ENCODE measurements at regions not wholly inside any gene's neighbourhood (a gene's known extent, or its start where the extent isn't known, plus 50 kb on each side); places are given as distances from the start of the nearest gene placed in this dataset.

DNA sequence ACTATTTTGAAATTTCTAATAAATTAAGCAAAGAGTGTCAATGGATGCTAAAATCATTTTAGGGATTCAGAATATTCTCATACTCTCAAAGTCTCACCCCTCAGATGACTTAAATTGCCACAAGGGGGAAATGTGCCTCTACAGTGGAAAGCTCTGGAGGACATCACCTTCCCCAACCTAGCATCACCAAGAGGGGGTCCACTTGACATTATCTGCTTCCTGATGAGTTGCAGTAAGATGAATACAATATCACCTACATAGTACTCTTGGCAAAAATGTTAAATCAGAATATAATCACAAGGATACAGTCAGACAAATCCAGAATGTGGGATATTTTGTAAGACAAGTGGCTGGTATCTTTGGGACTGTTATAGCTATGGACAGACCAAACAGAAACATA is 290.1 kb downstream of the MFSD1 start:
- ATAC-seq, result no peak
- no peak for DNase-seq
- intact Hi-C loops (cut with DNase I), result no loop called here

- intact Hi-C loops (cut with DNase I), result no loop called here
- ATAC-seq, result no peak
- DNase-seq, result no peak
These were observed 300.1 kb downstream of the MFSD1 start for GRCh38 chr3:159102001-159102400.

DNA sequence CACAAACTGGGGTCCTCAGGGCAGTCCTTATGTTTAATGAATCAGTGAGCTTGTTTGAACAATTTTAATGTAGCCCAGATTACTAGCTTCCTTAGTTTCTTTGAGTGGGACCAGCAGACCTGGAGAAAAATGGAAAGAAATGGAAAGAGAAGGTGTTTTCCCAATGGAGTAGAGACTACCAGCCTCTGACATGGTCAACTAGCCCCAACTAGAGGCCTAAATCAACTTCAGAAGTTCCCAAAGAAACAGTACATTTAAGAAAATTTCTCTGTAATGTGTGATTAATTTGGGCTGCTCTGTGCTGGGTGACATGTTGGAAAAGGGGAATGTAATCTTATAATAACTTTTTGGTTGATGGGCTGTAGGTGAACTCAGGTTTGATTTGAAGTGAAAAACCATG is 310.9 kb downstream of the MFSD1 start:
- ATAC-seq (no peak), DNase-seq (no peak)
- intact Hi-C loops (cut with DNase I), result no loop called here

- DNase-seq, result no peak
- intact Hi-C loops (cut with DNase I), result no loop called here
- ATAC-seq, result no peak
These were observed 311.5 kb downstream of the MFSD1 start for GRCh38 chr3:159113221-159113875.

GRCh38 chr3:159114582-159114981 is 312.7 kb downstream of the MFSD1 start:
- ATAC-seq (no peak), DNase-seq (no peak)
- intact Hi-C loops (cut with DNase I), result no loop called here

DNA sequence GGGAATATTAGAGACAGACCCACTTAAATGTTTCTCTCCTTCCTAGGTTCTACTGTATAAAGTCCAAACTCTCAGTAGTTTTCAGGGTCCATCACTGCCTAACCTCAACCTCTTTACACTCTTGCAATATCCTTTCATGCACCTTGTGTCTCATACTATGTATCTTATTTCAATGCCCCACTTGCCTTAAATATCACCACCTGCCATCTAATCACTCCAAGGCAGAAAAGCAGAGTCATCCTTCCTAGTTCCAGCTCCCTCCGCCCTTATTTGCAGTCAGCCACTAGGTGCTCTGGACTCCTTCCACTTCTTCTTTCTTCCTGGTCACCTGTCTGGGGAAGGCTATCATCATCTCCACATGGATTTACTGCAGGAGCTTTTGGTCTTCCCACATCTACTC is 322.0 kb downstream of the MFSD1 start:
- intact Hi-C loops (cut with DNase I), result no loop called here
- DNase-seq (no peak), ATAC-seq (no peak)

- peak in 1 of 2 donors; percentile 19 for ATAC-seq
- no peak for DNase-seq
- intact Hi-C loops (cut with DNase I), result no loop called here
These were observed 324.6 kb downstream of the MFSD1 start for GRCh38 chr3:159126261-159127020.

DNA sequence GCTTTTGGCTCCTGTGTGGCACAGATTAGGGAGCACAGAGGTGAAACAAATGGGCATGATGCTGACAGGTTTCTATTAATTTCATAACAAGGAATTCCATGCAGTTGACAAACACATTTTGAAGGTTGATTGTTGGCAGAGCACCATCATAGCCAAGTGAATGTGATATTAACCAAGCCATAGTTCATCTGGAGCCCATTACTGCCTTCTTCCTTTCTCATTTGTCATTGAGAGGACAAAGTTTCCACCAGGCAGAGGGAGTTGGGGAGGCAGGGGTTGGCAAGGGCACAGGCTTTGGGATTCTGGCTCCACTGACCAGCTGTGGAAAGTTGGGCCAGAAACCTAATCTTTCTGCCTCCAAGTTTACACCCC is 325.2 kb downstream of the MFSD1 start:
- ATAC-seq, result no peak
- no peak for DNase-seq
- intact Hi-C loops (cut with DNase I), result no loop called here

DNA sequence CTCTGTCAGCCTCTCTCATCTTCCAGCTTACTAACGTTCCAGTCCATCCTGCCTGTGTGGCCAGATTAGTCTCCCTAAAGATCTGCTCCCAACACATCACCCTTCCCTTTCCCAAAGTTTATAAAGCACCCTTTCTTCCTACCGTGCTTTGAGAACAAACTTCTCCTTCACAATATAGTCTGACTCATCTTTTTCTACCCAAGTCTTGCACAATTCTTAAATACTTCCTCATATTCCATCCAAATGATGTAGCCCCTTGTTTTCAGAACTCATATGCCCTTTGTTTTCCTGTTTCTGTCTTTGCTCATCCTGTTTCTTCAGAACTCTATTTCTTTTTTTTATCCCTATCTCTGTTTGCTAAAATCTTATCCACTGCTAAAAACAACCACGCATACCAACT is 326.8 kb downstream of the MFSD1 start:
- DNase-seq (no peak), ATAC-seq (peak in 1 of 2 donors; percentile 44)
- intact Hi-C loops (cut with DNase I), result no loop called here

DNA sequence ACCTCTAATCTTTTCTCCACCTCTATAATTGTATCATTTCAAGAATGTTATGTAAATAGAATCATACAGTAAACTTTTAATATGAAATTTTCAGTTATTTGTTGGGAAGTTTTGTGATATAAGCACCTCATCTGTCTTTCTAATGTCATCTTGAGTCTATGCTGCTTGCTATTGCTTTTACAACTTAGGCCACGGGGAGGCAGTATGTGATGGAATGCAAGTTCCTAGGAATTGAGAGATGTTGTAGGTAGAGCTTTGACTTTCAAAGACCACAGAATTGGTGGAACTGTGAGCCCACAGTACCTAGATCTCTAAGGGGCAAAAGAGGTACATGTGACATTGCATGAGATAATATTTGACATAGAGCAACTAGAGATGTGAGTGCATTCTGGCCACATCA is 328.3 kb downstream of the MFSD1 start:
- intact Hi-C loops (cut with DNase I), result no loop called here
- ATAC-seq (no peak), DNase-seq (no peak)

DNA sequence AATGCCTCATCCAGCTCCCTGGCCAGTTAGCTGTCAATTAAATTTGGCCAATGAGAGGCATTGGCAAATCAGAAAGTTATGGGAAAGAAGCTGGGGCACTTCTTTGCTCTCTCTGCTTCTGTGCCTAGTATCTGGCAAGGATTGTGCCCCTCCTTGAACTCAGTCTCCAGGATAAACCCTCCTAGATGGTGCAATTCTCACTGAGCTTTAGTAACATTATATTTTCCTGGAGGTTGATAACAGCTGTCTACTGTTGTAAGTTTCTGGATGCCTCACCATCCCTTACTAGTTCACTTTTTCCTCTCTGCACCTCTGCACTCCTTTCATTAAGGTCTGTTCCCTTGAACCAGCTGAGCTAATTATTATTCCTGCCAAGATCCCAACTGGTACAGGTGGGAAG is 329.5 kb downstream of the MFSD1 start:
- ATAC-seq, result no peak
- no peak for DNase-seq
- intact Hi-C loops (cut with DNase I), result no loop called here

DNA sequence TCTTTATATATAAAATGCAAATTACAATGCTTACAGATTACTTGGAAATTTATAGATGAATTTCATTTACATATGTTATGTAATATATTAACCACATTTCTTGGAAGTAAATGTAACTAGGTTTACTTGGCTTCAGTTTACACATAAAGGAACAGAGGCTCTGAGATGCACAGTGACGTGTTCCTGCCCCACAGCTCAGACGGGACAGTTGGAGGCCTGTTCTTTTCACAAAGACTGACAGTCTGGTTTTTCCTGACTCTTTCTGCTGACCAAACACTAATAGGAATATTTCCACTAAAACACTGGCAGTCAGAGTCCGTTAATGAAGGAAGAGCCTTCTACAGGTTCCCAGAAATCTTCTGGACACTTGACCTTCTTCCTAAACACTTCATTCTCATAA is 336.1 kb downstream of the MFSD1 start:
- intact Hi-C loops (cut with DNase I), result no loop called here
- ATAC-seq (no peak), DNase-seq (no peak)

DNA sequence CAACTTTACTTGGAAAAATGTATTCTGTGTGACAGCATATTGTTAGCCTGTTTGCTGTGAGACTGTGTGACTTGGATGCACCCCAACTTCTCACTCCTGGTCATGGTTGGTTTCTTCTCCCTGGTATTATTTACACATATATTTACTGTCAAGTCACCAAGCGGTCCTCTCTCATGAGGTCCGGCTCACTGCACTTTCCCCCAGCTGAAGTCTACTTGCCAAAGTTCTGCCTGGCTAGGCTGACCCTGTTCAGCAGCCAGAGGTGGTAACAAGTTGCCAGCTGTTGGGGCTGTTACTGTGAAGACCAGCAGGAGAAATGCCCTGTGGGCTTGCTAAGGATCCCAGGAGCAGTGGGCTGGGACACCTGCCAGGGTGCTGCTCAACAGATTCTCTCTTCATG is 337.5 kb downstream of the MFSD1 start:
- intact Hi-C loops (cut with DNase I), result no loop called here
- ATAC-seq, result no peak

GRCh38 chr3:159144472-159144871 is 342.6 kb downstream of the MFSD1 start:
- no peak for ATAC-seq
- intact Hi-C loops (cut with DNase I), result no loop called here
- DNase-seq, result no peak

More for the DNA sequence above, 337.5 kb downstream of the MFSD1 start:
- no peak for DNase-seq

DNA sequence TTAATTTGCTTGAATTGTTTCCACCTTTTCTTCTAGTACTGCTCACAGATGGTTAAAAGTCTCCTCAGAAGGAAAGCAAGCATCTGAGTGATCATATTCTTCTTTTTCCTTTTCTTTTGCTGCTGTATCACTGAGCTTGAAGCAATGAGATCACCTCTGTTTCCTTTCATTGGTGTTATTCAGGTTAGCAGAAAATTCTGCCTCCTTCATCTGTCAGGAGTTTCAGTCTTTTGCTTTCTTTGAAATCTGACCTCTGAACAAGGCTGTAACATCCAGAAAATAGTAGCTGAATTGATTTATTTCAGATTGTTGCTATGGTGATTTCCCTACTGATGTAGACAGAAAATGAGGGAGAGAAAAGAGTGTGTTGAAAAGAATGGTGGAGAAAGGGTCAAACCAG is 343.0 kb downstream of the MFSD1 start:
- DNase-seq, result no peak
- intact Hi-C loops (cut with DNase I), result no loop called here
- ATAC-seq, result no peak

GRCh38 chr3:159146392-159146791 is 344.5 kb downstream of the MFSD1 start:
- no peak for ATAC-seq
- DNase-seq, result no peak
- intact Hi-C loops (cut with DNase I), result no loop called here

DNA sequence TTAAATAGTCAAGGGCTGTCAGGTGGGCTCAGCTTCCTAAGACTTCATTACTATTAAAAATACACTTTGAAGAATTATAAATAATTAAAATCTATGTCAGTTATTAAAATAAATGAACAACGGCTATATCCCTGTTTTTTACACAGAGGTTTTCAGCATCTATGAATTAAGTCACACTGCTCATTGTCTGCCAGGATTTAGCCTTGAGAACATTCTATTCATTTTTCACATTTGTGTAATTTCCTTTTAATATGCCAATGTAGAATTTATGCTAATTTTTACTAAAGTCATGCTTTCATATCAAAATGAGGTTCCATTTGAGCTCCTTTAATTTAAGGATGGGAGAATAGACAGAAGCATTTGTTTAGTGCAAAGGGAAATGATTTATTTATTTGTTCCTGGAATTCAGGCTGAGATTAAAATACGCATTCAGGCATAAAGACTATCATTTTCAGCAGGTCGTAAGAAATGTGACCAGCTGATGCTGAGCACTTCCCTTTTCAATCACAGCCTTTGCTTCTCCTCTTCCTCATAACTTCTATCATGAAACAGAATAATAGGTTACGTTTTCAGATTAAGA is 345.1 kb downstream of the MFSD1 start:
- intact Hi-C loops (cut with DNase I), result no loop called here
- no peak for ATAC-seq

DNA sequence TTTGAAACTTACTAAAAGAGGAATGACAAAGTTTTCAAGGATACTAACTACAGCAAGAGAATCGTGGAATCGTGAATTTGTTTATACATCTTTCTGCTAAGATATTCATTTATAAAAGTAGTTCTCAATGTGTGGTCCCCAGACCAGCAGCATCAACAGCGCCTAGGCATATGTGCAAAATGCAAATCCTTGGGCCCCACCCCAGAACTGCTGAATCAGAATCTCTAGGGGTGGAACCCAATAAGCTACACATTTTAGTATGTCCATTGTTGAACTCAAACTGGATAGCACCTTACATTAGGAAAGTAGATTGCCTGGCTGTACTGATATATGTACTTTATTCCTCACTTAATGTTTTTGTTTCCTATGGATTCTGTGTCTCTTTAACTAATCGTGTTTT is 346.0 kb downstream of the MFSD1 start:
- ATAC-seq, result no peak
- intact Hi-C loops (cut with DNase I), result no loop called here
- DNase-seq, result no peak

More for the DNA sequence above, 345.1 kb downstream of the MFSD1 start:
- DNase-seq, result no peak

DNA sequence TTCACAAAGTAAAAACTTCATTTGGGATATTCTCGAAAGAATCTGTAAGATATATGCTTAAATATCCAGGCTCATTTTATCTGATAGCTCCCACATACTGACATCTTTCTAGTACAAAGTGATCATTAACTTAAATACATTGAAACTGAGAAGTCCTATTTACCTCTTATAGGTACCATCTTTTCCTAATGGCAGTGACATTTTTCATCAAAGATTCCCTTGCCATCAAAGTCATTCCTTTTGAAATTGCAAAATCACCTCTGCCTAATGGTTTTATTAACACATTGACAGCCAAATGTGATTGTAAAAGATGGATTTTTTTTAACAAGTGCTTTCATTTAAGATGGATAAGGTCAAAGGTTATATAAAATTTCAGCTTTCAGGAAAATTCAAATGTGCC is 346.6 kb downstream of the MFSD1 start:
- ATAC-seq (no peak), DNase-seq (no peak)
- intact Hi-C loops (cut with DNase I), result no loop called here

DNA sequence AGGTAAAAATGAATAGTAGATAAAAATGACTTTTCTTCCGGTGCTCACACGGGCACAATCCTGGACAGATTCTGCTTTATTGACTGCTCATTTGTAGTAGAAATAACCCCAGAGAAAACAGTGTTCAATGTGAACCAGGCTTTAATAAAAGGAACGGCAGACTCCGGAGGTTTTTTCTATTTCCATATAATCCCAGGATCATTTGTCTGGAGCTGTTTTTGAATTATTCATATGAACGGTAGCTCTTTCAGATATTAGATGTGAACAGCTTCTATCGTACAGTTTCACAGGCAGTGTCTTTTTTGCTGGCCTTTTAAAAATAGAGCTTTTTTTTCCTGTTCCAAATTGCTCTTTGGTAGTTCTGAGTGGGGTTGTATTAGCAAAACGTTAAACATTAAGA is 347.3 kb downstream of the MFSD1 start:
- intact Hi-C loops (cut with DNase I), result no loop called here
- no peak for DNase-seq
- ATAC-seq, result no peak

GRCh38 chr3:159149633-159150032 is 347.8 kb downstream of the MFSD1 start:
- ATAC-seq (no peak), DNase-seq (no peak)
- intact Hi-C loops (cut with DNase I), result no loop called here
